ENCODE measurements at regions not wholly inside any gene's neighbourhood (a gene's known extent, or its start where the extent isn't known, plus 50 kb on each side); places are given as distances from the start of the nearest gene placed in this dataset.

DNA sequence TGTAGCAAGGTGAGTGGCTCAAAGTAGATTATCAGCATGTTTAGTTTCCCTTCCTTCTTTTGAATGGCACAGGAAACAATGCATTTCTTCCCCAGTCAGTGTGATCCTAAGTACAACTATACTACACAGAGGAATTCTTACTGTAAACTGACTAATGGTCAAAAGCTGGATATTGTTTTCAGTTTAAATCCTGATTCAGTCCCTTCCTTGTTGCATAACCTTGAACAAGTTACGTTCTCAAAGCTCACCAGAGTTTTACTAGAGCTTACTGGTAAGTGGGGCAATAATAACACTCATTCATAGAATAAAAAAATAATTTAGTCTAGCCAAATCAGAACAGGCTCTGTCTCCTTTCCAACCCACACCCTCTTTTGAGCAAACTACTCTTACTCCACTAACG lies 180.1 kb downstream of the POSTN start:
- TF ChIP-seq, protein P1, sequence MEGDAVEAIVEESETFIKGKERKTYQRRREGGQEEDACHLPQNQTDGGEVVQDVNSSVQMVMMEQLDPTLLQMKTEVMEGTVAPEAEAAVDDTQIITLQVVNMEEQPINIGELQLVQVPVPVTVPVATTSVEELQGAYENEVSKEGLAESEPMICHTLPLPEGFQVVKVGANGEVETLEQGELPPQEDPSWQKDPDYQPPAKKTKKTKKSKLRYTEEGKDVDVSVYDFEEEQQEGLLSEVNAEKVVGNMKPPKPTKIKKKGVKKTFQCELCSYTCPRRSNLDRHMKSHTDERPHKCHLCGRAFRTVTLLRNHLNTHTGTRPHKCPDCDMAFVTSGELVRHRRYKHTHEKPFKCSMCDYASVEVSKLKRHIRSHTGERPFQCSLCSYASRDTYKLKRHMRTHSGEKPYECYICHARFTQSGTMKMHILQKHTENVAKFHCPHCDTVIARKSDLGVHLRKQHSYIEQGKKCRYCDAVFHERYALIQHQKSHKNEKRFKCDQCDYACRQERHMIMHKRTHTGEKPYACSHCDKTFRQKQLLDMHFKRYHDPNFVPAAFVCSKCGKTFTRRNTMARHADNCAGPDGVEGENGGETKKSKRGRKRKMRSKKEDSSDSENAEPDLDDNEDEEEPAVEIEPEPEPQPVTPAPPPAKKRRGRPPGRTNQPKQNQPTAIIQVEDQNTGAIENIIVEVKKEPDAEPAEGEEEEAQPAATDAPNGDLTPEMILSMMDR (IDR thresholded peaks at IDR 0.05; ENCODE audit: low read depth, low read length), result no peak
- TF ChIP-seq POLR2A (IDR thresholded peaks at IDR 0.05; ENCODE audit: extremely low read depth, insufficient read length), result no peak

All from NB4 (cell line).